IgD-negative memory B cell (primary cell): ENCODE measurements at regions not wholly inside any gene's neighbourhood (a gene's known extent, or its start where the extent isn't known, plus 50 kb on each side); places are given as distances from the start of the nearest gene placed in this dataset.
A peak's percentile ranks its signal among the peaks of the same experiment; 100 is the strongest.
"Not testable (repeated sequence)": the region's sequence is repeated elsewhere in the genome, so short reads cannot be mapped to it uniquely, and the experiment has no call there.

ENCODE experiments used
- H3K27ac Mint-ChIP-seq, 3 donors: one replicate each; pipeline ENCODE4 v1.8.0; 2020 to 2022; ENCODE audit warnings: mild to moderate bottlenecking in 3 of 3, mixed read lengths in 3 of 3, moderate library complexity in 1 of 3
- H3K27me3 Mint-ChIP-seq: one replicate; pipeline ENCODE4 v1.8.0; 2021; ENCODE audit warnings: mixed read lengths
- H3K36me3 Mint-ChIP-seq: one replicate; pipeline ENCODE4 v1.8.0; 2020; ENCODE audit warnings: mild to moderate bottlenecking, mixed read lengths
- H3K4me1 Mint-ChIP-seq, 3 donors: one replicate each; pipeline ENCODE4 v1.8.0; 2020 to 2022; ENCODE audit warnings: mixed read lengths in 3 of 3, mild to moderate bottlenecking in 1 of 3
- H3K4me3 Mint-ChIP-seq, 4 donors: one replicate each; pipeline ENCODE4 v1.8.0; 2020 to 2022; ENCODE audit warnings: mild to moderate bottlenecking in 4 of 4, mixed read lengths in 4 of 4, moderate library complexity in 3 of 4
- H3K9me3 Mint-ChIP-seq, 3 donors: one replicate each; pipeline ENCODE4 v1.8.0; 2020 to 2021; ENCODE audit warnings: mixed read lengths in 3 of 3, mild to moderate bottlenecking in 1 of 3

DNA sequence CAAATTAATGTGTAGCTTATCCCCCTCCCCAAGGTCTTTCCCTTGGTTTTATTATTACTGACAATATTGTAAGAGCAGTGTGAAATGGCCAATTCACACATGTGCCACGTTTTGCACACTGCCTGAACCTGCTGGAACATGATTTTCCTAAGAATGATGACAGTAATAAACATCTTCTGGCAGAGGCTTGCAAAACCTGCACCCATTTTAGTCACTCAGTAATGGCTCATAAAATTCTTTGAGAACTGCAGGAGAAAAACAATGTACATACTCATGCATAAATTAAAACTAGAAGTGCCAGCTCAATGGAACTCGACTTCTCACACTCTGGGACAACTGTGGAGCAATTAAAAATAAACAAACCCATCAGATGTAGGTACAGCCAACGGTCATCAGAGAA lies 96.8 kb upstream of the POMZP3 start:
- H3K27ac Mint-ChIP-seq, H3K27me3 Mint-ChIP-seq: not testable (repeated sequence)

DNA sequence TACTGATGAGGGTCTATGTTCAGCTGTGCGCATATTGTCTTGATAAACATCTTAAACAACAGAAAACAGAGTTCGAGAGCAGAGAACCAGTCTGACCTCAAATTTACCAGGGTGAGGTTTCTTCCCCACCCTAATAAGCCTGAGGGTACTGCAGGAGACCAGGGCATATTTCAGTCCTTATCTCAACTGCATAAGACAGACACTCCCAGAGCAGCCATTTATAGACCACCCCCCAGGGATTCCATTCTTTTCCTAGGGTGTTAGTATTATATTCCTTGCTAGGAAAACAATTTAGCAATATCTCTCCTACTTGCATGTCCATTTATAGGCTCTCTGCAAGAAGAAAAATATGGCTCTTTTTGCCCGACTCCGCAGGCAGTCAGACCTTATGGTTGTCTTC lies 89.5 kb upstream of the POMZP3 start:
- H3K27ac Mint-ChIP-seq, H3K9me3 Mint-ChIP-seq, H3K36me3 Mint-ChIP-seq, H3K27me3 Mint-ChIP-seq, H3K4me3 Mint-ChIP-seq, H3K4me1 Mint-ChIP-seq: not testable (repeated sequence)

More for the DNA sequence above, 96.8 kb upstream of the POMZP3 start:
- not testable (repeated sequence) for H3K4me1 Mint-ChIP-seq, H3K4me3 Mint-ChIP-seq, H3K9me3 Mint-ChIP-seq, H3K36me3 Mint-ChIP-seq

DNA sequence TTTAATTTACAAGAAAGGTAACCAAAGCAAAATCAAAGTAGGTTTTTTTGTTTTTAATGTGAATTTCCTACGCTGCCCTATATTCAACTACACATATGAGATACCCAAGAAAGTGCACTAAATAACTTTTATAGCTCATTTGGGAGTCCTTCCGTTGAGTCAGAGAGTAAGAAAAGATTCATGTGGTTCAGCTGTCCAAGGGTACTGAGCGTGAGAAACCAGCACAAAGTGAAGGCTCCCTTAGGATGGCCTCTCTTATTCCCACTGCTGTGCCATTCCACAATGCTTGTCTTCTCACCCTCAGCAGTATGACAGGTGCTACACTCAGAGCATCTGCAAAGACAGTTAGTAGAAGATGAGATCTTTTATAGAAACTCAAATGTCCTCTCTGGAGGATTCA lies 85.8 kb upstream of the POMZP3 start:
- H3K4me3 Mint-ChIP-seq, H3K27ac Mint-ChIP-seq, H3K9me3 Mint-ChIP-seq, H3K36me3 Mint-ChIP-seq, H3K27me3 Mint-ChIP-seq, H3K4me1 Mint-ChIP-seq: not testable (repeated sequence)

DNA sequence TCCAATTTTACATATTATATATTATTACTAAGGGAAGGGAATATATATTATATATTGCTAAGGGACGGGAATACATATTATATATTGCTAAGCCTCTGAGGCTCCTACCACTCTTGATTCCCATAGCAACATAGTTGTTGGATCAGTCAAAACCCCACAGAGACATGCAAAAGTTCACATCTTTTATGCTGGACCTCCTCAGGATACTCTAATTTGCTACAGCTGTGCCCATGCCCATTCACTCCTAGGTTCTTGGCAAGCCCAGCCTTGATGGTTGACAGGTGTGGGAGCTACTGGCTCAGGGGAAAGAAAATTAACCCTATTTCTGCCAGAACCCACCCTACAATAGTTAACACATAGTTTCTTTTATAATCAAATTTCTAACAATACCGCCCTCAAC lies 84.6 kb upstream of the POMZP3 start:
- peaks cover 5 to 10% (median 5%) of the 10 kb centered on the region in 3 donors for H3K9me3 Mint-ChIP-seq
- not testable (repeated sequence) for H3K4me1 Mint-ChIP-seq, H3K4me3 Mint-ChIP-seq, H3K27ac Mint-ChIP-seq, H3K27me3 Mint-ChIP-seq, H3K36me3 Mint-ChIP-seq

DNA sequence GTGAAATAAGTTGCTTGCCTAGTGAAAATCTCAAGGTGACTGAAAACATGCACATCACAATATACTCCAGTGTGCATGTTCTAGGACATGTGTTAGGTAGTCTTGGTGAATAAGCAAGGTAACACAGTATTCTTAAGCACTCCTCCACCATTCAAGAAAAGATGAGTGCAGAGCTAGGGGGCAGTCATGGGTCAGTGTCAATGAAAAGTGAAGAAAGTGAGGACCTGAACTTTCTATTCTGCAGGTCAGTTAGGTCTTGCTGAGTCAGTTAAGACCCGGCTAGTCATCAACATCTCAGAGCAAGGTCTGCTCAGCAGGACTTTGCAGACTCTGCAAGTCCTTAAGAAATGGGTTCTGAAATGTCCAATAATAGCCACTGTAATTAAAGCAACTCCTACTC lies 82.6 kb upstream of the POMZP3 start:
- H3K4me1 Mint-ChIP-seq, H3K4me3 Mint-ChIP-seq, H3K9me3 Mint-ChIP-seq: not testable (repeated sequence)

DNA sequence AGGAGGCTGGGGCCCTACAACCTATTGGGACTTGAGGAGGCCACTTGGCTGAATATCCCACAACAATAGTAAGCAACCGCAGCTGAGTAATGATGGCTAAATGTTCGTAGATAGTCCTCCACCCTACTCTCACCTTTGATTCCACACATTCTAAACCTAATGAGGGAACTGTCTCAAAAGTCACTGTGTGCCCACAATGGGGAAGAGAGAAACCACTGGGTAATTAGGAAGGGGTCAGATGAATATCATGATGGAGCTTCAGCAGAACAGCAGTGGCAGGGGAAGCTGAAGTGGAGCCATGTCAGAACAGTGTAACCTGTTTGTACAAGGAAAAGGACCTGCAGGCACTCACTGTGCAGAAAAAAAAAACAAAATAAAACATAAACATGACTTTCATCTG lies 81.4 kb upstream of the POMZP3 start:
- H3K27ac Mint-ChIP-seq, H3K36me3 Mint-ChIP-seq, H3K4me3 Mint-ChIP-seq, H3K4me1 Mint-ChIP-seq, H3K9me3 Mint-ChIP-seq, H3K27me3 Mint-ChIP-seq: not testable (repeated sequence)

More for the DNA sequence above, 82.6 kb upstream of the POMZP3 start:
- not testable (repeated sequence) for H3K36me3 Mint-ChIP-seq, H3K27ac Mint-ChIP-seq, H3K27me3 Mint-ChIP-seq

DNA sequence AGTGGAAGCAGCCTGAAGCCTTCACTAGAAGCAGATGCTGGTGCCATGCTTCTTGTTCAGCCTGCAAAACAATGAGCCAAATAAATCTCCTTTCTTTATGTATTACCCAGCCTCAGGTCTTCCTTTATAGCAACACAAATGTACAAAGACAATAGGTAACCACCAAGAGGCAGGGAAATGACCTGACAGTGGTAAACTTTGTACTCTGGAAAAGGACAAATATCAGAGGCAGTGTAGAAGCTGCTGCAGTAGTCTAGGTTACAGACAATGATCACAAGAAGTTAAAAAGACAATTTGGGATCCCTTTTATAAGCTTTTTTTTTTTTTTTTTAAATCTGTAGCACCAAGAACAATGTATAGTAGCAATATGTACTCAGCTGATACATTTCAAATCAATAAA lies 76.7 kb upstream of the POMZP3 start:
- not testable (repeated sequence) for H3K4me3 Mint-ChIP-seq, H3K4me1 Mint-ChIP-seq, H3K27ac Mint-ChIP-seq, H3K36me3 Mint-ChIP-seq, H3K9me3 Mint-ChIP-seq, H3K27me3 Mint-ChIP-seq

DNA sequence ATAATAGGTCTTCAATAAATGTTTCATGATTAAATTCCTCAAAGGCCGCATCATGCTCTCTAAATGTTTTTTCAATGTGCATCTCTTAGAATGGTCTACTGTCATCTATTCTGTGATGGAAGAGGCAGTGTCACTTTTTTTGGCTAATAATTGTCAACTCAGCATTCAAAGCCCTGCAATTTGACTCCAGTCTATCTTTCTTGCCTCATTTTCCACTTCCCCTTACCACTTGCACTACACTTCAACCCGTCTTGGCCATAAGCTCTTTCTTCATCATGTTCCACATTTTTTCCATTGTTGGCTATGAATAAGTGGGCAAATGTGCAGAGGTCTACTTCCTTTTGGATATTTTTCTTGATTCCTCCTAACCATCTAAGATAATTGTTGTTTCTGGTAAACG lies 59.2 kb upstream of the POMZP3 start:
- not testable (repeated sequence) for H3K27me3 Mint-ChIP-seq, H3K4me3 Mint-ChIP-seq, H3K4me1 Mint-ChIP-seq, H3K36me3 Mint-ChIP-seq, H3K9me3 Mint-ChIP-seq
- H3K27ac Mint-ChIP-seq: peak overlapping the region in 1 of 3 donors; percentile 53

DNA sequence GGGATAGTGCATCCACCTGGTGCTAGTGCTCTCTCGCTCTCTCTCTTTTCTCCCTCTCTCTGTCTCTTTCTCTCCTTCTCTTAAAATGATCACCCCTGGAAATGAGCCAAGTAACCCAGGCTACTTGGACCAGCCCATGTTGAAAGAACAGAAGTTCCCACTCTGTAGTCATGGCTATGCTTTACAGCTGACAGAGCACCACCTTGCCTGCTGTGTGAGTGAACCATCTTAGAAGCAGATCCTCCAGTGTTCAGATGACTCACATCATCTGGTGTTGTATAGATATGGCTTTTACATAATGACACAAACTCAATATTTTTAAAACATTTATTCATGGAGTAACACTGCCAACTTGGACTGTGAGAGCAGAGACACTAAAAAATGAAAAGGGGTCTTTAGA lies 57.7 kb upstream of the POMZP3 start:
- not testable (repeated sequence) for H3K4me3 Mint-ChIP-seq, H3K4me1 Mint-ChIP-seq, H3K27me3 Mint-ChIP-seq, H3K36me3 Mint-ChIP-seq, H3K27ac Mint-ChIP-seq, H3K9me3 Mint-ChIP-seq

DNA sequence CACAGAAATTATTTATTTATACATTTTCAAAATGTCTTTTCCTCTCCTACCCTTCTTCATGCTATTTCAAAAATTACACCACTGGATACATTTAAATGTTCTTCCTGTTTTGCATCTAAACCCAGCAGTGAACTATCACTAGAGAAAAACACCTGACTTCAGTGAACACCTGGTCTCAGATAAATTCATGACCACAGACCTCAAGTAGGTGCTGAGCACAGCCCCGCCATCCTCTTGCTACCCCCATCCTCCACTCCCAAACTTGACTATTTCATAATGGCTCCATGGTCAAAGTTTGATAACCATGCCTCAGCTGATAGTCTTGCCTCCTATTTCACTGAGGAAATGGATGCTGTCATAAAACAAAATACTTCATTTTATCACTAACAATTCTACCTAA lies 56.6 kb upstream of the POMZP3 start:
- H3K36me3 Mint-ChIP-seq, H3K4me3 Mint-ChIP-seq, H3K4me1 Mint-ChIP-seq, H3K27me3 Mint-ChIP-seq, H3K9me3 Mint-ChIP-seq, H3K27ac Mint-ChIP-seq: not testable (repeated sequence)

DNA sequence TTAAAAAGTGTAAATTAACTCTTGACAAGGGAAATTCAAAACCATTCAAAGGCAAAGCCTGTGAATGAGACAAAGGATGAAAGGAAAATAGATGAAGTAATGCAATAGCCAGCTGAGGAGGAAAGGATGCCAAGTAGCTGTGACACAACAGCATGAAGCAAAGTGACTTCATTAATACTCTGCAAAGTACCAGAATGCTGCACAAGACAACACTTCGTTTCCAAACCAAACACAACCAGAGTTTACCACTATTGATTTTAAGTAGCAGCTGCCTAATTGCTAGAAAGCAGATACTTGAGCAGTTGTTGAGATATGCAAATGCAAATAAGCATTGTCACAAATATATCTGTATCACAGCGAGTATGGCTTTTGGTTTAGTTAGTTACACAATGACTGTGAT lies 54.7 kb upstream of the POMZP3 start:
- not testable (repeated sequence) for H3K27ac Mint-ChIP-seq, H3K4me1 Mint-ChIP-seq, H3K27me3 Mint-ChIP-seq, H3K9me3 Mint-ChIP-seq, H3K4me3 Mint-ChIP-seq, H3K36me3 Mint-ChIP-seq

DNA sequence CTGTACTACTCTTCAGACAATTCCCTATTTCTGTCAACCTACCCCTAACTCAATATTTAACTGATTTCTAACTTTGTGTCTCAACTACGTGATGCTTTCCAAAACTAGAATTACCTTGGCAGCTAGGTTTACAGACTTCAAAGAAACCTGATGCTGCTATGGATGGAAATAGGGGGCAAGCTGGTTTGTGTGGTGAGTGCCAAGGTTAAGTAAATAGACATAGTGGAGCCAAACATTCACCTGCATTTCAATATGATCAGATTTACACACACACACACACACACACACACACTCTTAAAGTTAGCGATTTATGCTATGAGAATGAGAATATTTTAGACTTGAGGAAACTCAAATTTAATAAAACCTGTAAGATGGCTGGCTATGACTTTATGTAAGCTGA lies 52.1 kb upstream of the POMZP3 start:
- H3K27ac Mint-ChIP-seq, H3K27me3 Mint-ChIP-seq, H3K4me1 Mint-ChIP-seq, H3K9me3 Mint-ChIP-seq, H3K36me3 Mint-ChIP-seq, H3K4me3 Mint-ChIP-seq: not testable (repeated sequence)

DNA sequence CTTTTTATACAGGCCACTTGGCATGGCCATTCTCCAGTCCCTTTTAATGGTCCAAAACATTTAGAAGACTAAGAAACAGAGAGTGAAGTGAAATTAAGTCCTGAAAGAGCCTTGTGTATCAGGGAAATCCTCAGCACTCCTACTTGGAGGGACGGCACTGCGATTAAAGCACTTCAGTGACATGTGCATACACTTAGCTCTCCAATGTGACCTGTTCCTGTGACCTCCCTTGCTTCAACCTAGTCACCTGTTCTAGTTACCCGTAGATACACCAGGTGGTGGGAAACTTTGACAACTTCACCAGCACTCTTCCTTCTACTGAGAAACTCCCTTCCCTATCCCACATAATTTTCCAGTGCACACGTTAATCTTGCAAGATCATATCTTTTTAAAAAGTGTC lies 51.4 kb upstream of the POMZP3 start:
- not testable (repeated sequence) for H3K4me3 Mint-ChIP-seq, H3K27ac Mint-ChIP-seq, H3K9me3 Mint-ChIP-seq, H3K27me3 Mint-ChIP-seq, H3K36me3 Mint-ChIP-seq, H3K4me1 Mint-ChIP-seq

DNA sequence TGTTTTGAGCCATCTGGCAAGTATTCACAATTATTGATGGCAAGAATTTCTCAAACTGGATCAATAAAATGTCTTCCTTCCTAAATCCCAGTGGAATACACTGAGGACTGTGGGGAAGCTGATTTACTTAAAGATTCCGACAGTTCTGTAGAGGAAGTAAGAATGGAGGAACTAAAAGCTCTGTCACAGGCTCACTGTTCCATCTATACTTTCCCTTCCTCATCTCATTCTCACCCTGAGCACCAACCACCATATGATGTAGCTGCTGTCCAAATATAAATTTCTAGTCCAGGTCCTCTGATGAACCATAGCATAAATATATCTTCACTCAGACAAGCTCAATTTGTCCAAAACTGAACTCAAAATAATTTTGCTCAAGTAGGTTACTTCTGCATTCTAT lies 49.8 kb upstream of the POMZP3 start:
- not testable (repeated sequence) for H3K4me1 Mint-ChIP-seq, H3K4me3 Mint-ChIP-seq, H3K27ac Mint-ChIP-seq, H3K27me3 Mint-ChIP-seq, H3K36me3 Mint-ChIP-seq, H3K9me3 Mint-ChIP-seq
